ENCODE measurements at regions not wholly inside any gene's neighbourhood (a gene's known extent, or its start where the extent isn't known, plus 50 kb on each side); places are given as distances from the start of the nearest gene placed in this dataset.

DNA sequence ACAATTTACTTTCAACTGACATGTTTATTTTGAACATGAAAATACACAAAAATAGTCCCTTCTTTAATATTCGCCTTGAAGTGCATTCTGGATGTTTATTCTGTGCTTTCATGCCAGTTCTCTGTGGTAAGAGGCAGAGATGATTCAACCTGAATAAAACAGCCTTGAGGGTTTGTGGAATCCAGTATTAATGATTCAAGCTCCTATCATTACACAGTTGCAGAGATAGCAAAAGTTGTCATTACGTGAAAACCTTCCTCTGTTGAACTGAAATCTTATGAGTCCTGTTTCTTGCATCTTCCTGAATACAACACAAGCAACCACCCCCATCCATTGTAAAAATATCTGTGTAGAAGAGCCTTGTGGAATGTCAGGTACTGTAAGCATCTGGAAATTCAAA lies 142.3 kb upstream of the HTR2A start:
- TF ChIP-seq CTCF (IDR thresholded peaks at IDR 0.05; ENCODE audit: low read depth, low read length), result no peak
- Histone ChIP-seq H3K27ac (no peak overlapping the region), H3K36me3 (no peaks in the 10 kb centered on the region), H3K4me3 (ENCODE audit: low read depth, low read length) (no peak overlapping the region), H3K9me3 (ENCODE audit: severe bottlenecking) (no peaks in the 10 kb centered on the region), H3K27me3 (ENCODE audit: insufficient read depth, low read depth, severe bottlenecking) (no peaks in the 10 kb centered on the region)
- no peak for DNase-seq

- no peaks in the 10 kb centered on the region for H3K27me3 ChIP-seq (ENCODE audit: insufficient read depth, low read depth, severe bottlenecking)
- no peak for TF ChIP-seq CTCF (IDR thresholded peaks at IDR 0.05; ENCODE audit: low read depth, low read length)
- DNase-seq, result no peak
Observed at GRCh38 chr13:47038188-47038587, 141.3 kb upstream of the HTR2A start.

GRCh38 chr13:47036294-47037008 lies 139.6 kb upstream of the HTR2A start:
- Histone ChIP-seq H3K27me3 (ENCODE audit: insufficient read depth, low read depth, severe bottlenecking) (no peaks in the 10 kb centered on the region), H3K4me3 (ENCODE audit: low read depth, low read length) (no peak overlapping the region), H3K36me3 (no peaks in the 10 kb centered on the region), H3K9me3 (ENCODE audit: severe bottlenecking) (no peaks in the 10 kb centered on the region), H3K27ac (no peak overlapping the region)
- DNase-seq, result no peak
- TF ChIP-seq CTCF (IDR thresholded peaks at IDR 0.05; ENCODE audit: low read depth, low read length), result no peak

More at GRCh38 chr13:47038188-47038587, 141.3 kb upstream of the HTR2A start:
- H3K9me3 ChIP-seq (ENCODE audit: severe bottlenecking), result no peaks in the 10 kb centered on the region
- no peak overlapping the region for H3K4me3 ChIP-seq (ENCODE audit: low read depth, low read length)
- no peak overlapping the region for H3K27ac ChIP-seq
- no peaks in the 10 kb centered on the region for H3K36me3 ChIP-seq

DNA sequence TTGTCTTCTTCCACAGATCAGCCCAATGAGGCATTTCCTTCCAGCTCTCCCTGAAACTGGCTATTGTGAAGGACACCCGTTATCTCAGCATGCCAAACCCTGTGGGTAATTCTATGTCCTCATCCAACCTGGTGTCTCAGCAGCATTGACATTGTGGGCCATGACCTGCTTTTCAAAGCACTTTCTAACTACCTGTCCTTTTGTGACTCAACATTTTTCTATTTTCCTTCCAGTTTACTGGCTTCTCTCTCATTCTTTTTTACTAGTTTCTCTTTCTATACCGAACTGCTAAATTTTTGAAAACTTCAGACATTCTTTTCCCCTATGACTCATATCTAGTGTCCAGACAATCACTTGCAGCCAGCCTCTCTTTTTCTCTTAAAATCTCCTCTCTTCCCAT lies 136.4 kb upstream of the HTR2A start:
- TF ChIP-seq CTCF (IDR thresholded peaks at IDR 0.05; ENCODE audit: low read depth, low read length), result no peak
- Histone ChIP-seq H3K9me3 (ENCODE audit: severe bottlenecking) (no peaks in the 10 kb centered on the region), H3K27me3 (ENCODE audit: insufficient read depth, low read depth, severe bottlenecking) (no peaks in the 10 kb centered on the region), H3K4me3 (ENCODE audit: low read depth, low read length) (no peak overlapping the region), H3K36me3 (no peaks in the 10 kb centered on the region), H3K27ac (no peak overlapping the region)
- no peak for DNase-seq

DNA sequence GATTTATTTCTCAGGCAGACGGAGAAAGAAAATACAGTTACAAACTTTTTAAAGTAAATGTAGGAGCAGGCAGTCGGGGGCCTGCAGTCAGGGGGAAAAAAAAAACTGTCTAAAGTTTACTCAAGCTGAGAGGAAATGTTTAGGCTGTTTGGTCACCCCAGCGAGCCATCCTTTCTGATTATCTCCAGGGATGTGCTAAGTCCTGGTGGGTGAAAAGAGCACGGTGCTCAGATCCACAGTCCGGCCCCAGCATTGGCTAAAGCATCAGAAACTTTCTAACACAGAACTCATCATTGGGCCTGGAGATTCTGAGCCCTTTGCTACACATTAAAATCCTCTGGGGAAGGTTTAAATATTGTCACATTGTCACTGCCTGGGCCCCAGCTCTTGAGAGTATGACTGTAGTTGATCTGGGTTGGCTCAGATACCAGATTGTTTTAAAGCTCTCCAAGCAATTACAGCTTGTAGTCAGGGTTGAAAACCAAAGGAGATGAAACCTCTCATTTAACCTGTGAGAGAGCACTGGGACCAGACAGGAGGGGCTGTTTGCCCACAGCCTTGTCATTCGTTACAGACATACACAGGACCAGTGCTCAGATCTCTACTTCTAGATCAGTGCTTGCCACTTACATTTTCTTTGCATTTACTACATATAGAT lies 131.1 kb upstream of the HTR2A start:
- TF ChIP-seq CTCF (IDR thresholded peaks at IDR 0.05; ENCODE audit: low read depth, low read length), result no peak
- no peaks in the 10 kb centered on the region for H3K9me3 ChIP-seq (ENCODE audit: severe bottlenecking)
- no peaks in the 10 kb centered on the region for H3K36me3 ChIP-seq
- H3K27ac ChIP-seq, result no peak overlapping the region
- no peaks in the 10 kb centered on the region for H3K27me3 ChIP-seq (ENCODE audit: insufficient read depth, low read depth, severe bottlenecking)
- H3K4me3 ChIP-seq (ENCODE audit: low read depth, low read length), result no peak overlapping the region
- no peak for DNase-seq

Data from WERI-Rb-1 (cell line).